NCI-H2081 treated with DMSO at 0.1 percent for 48 hours (cell line): ENCODE measurements at regions not wholly inside any gene's neighbourhood (a gene's known extent, or its start where the extent isn't known, plus 50 kb on each side); places are given as distances from the start of the nearest gene placed in this dataset.
"Not testable (repeated sequence)": the region's sequence is repeated elsewhere in the genome, so short reads cannot be mapped to it uniquely, and the experiment has no call there.

Experiments used
- DNase-seq: peaks from one replicate; lab custom pipeline; 2025; lab: John Stamatoyannopoulos, UW

DNA sequence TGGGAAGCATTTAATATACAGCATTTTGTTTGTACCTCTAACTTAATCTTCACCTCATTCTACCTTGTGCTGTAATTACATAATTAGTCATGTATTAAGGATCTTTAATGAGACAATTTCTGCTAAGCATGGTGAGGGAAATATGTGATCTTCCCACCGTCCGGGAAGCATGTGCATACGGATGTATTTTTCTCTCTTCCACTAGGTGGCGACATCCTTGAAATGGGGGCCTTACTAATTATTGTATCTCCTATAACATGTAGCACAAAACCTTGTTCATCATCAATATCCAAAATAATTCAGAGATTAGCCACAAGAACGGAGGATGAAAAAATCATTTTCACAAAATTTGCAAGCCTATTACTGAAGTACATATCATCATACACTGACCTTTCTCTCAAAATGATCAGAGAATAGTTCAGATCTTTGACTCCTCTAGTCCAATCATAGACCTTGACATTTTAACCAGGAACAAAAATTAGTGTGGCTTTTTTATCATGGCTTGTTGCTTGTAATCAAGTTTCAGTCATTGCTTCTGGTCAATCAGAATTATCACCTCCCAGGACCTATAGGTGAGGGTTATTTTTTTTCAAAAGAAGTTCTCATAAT lies 148.9 kb upstream of the GBE1 start:
- no peak for DNase-seq

DNA sequence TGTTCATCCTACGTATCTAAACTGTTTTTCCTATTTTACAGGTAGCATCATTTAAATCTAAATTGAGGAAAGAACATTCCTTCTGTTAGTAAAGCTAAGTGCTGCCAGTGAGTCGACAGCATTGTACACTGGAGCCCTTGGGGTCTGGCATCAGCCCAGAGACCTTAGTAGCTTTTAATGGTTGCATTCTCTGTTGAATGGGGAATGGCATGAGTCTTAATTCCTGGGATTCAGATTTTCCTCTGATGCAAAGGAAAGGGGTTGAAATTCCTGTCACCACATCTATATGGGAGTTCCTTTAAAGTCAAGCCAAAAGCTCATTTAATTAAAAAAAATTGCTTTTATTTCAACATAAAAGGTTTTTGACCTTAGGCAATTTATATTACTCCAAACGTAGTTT lies 148.4 kb upstream of the GBE1 start:
- DNase-seq: no peak

DNA sequence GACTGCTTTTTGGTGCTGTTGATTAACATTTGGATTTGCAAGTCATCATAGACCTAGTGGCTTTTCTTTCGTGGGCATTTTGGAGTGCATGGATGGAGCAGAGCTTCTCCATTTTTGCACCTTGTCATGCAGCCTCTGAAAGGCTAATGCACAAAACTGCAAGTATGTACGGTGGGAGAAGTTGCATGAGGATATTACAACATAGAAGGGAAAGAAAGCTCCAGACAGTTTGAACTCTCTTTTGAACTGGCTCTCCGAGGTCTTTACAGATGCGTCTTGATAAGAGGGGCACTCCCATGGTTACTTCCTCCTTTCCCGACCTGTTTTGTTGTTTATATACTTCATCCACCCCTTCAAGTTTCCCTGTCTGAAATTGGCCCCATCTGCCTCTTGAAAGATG lies 147.1 kb upstream of the GBE1 start:
- no peak for DNase-seq

DNA sequence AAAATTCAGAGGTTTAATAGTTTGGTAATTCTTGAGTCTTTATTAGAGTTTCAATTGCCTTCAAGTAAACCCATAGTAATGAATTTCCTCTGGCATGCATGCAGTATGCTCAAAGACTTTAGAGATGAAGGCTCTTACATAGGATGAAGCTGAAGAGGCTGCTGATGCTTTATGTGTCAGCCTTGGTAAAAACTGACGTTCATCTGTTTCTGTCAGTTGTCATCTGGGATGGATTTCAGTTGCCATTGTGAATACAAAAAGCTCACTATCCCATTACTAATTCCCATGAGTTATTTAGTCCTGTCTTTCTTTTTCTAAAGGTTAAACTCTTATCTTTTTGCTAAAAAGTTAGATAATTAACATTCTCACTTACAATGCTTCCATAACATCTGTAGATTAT lies 136.9 kb upstream of the GBE1 start:
- DNase-seq: no peak

DNA sequence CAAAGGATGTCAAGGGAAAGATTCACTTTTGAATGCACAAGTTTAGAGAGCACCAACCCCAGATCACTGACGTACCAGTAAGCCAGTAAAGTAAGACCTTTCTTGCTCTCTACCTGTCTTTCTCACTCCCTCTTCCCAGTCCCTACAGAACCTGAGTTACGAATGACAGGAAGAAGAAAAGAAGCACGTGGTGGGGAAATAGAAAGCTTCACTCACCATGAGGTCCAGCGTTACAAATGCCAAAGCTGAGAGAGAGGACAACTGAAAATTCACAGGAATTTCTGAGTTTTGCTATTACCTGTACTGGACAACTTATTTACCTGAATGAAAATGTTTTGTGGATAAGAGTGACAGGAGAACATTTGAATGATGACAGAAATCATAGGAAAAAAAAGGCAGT lies 133.2 kb upstream of the GBE1 start:
- DNase-seq: no peak

DNA sequence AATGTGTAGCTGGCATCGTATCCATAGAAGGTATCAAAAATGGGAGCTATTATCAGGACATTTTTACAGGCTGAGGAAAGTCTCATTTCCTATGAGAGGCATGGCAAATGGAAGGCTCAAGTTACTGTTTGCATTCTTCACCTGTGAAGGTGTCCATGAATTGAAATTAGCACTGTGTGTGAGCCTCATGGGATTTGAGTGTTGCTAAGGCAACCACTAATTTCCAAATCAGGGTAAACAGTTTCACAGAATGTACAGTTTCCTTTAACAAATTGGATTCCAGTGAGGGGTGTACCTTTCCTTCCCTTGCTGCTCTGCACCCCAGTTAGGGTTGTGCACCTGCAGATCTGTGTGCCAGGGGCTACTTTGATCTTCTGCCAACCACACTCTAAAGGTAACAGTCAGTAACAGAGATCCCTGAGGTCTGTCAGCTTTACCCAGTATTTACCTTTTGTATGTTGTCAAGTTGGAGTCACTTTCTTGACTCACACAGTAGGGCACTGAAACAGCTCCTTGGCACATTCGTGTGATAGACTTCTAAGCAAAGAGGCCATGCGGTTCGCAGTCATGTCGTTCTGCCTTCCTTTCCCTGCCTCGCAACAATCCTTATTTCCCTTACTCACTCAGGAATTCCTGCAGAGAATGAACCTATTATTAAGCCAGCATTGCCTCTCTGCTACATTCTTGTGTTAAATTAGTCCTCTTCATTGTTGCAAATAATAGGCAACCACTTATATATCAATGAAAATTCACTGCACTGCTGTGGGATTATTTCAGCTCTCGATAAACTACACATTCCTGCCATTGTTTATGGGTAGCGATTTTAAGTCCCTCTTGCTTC lies 129.8 kb upstream of the GBE1 start:
- peak; percentile 41 for DNase-seq

DNA sequence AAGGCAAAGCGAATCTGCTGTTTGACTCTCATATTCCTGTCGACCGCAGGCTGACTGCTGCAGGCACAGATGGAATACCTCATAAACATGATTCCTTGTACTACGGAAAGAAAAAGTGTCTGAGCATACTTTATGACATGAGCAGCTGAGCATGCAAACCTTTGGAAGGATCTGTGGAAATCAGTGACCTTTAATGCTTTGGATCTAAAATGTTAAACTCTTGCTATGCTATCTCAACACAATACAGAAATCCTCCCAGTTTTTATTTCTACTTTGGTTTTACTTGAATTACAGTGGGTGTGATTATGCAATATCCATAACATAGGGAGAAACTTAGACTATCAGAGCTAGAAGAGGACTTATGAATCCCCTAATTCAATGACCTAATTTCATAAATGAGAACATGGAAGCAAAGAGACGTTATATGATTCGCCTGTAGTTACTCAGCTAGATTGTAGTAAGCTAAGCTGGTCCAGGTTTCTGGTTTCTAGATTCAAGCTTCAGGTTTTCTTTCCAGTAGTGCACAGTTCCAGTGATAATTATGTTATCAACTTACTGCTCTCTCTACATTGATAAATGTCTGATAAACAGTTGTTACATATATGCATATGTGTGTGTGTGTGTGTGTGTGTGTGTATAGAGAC lies 127.6 kb upstream of the GBE1 start:
- no peak for DNase-seq

DNA sequence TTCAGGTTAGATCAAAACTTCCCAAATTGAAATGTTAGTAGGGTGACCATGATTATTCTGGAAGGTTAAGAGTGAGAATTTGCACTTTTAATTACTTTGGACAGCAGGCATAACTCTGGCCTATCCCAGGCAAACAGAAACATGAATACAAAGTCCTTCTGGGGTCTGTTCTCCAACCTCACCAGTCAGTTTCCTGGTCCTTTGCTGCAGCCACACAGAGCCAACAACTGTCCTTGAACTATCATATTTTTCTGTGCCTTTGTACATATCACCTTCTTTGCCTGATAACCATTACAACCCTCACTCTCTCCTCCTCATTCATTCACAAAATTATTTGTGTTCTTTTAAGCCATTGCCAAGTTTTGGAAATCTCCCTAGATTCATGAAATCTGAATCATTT lies 126.0 kb upstream of the GBE1 start:
- no peak for DNase-seq

DNA sequence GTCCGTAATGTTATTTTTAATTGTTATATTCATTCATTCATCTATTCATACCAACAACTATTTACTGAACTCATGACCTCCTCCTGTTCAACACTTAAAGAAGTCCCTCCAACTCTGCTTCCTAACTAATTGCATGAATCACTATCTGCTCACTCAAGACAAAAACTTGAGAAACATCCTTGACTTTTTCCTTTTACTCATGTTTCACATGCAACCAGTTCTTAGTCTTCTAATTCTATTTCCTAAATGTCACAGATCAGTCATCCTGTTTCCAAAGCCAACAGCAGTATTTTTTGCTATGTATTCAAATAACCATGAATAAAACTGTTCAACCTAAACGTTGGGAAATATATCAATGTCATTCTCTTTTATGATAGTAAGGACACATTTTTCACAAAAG lies 124.6 kb upstream of the GBE1 start:
- DNase-seq: no peak

DNA sequence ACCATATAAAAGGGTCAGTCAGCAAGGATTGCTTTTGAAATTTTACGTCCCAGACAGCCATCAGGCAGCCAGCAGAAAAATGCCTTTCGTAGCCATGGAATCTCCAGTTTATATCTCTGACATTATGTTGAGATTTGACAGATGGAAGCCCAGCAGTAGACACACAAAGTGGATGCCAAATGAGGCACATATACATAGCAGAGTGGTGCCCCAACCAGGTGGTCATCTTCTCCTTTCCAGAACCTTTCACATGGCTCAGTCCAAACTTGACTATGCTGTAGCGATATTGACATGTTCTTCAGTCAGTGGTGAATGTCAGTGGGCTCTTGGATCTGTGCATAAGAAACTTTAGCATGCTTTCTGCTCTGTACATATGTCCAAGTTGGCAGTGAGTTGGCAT lies 123.3 kb upstream of the GBE1 start:
- no peak for DNase-seq

DNA sequence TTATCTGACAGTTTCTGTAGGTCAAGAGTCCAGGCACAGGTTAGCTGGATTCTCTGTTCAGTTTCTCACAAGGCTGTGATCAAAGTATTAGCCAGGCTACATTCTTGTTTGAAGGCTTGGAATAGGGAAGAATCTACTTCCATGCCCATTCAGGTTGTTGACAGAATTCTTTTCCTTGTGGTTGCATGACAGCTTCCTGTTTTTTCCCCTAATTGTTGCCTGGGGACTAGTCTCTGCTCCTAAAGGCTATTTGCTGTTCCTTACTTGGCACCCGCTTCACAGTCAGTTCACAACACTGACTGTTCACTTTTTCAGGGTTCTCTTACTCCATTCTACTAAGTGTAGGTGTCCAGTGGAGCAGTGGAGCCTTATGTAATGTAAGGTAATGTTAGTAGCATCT lies 115.4 kb upstream of the GBE1 start:
- DNase-seq: no peak

DNA sequence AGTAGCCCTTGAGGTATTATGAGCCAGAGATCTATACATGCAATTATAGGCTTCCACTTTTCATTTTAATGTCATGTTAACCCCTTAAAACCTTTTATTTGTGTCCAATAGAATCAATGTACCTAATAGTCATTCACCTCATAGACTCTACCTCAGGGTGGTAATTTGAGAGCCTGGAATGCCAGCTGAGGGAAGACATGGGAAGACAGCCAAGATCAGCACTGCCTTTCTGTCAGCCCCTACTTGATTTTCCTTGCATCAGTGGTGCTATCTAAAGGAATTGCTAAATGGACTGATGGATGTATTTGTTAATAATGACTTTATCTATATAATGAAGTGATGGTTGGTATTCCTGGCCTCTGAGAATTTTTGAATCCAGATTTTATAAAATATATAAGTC lies 113.3 kb upstream of the GBE1 start:
- DNase-seq: no peak

DNA sequence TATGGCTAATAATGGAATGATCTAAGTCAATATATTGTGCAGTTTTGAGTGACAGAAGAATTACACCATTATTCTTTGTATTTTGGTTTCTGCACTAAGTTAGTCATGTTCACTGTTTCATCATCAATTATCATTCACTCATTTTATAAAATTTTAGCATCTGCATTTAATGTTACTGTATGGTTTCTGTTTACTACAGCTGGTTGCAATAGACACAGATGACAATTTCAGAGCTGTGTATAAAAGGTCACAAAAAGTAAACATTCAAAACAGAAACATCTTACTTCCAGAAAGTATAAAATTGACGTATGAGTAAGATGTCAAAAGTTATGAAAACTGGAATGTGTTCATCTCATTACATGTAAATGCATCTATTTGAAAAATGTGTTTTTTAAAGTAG lies 111.1 kb upstream of the GBE1 start:
- DNase-seq: no peak

DNA sequence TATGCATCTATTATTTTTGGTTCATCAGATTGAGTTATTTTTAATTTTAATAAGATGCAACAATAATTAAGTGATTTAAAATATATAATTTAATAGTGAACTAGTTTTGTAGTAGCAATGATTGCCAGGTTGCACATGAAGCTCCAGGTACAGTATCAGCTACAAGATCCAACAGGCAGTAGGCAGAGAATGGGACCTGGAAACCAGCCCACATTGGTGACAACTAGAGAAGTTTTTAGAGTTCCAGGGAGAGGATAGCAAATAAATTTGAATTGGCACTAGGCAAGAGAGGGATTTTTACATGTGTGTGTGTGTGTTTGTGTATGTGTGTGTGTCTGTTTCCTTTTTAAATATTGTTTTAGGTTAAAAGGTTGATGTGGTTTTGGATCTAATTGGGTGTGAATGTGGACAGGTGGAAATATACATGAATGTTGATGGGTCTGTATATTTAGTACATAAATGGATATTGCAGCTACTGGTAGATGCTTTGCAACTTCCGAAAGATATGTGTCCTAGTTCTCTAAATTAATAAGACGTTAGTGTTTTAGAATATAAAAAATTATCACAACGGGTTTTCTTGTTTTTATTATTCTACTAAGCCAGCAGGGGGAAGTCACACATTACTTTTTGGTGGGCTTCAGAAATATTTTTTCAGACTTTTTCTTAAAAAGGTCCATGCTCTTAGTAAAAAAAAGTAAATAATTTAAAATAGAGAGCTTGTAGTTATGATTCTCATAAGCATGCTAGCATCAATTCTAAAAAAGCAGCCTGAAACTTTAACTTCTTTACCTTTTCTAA lies 110.1 kb upstream of the GBE1 start:
- no peak for DNase-seq

DNA sequence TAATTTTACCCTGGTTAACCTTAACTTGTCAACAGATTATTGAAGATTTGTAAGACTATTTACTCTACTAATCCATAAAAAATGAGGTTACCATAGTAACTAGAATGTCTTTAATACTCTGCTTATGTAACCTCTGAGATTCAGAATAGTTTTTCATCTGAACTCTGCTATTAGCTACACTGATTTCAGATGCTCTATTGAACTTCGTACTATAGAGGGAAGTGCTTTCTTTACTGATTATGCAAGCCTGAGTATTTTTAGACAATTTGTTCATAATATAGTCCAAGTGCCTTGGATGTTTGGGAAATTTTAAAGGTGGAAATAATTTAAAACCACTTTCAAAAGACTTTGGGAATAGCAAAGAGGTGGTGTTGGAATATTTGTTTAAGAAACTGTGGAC lies 107.9 kb upstream of the GBE1 start:
- no peak for DNase-seq

DNA sequence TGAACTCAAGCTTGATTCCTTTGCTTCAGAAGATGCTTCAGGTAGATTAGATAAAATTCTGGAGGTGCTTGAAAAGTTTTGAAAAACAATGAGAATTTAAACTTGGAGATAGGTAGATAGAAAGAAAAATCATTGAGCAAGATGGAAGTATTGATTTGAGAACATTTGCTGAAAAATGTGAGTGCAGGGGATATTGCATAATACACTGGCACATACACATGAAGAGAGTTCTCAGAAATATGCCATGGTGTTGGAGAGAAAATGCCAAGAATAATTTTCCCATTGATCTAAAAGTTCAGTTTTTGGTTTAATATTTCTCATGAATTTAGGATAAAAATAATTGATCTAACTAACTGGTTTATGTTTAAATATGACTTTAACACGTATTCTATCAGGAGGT lies 107.2 kb upstream of the GBE1 start:
- DNase-seq: no peak

DNA sequence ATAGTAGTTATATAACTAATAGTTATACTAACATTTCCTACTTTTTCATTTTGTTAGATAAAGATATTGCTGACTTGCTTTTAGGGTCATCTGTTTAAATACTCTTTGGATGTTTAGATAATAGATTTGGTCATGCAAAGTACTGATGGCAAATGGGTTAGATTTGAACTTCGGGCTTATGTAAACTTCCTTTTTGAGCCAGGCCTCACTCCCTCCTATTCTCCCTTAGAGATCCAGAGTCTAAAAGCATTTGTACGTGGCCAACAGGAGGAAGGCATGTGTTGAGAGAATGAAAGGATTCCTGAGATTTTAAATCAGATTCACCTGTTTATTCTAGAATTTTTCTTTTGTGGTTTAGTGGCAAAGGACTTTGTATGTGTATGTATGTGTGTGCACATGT lies 106.4 kb upstream of the GBE1 start:
- no peak for DNase-seq

DNA sequence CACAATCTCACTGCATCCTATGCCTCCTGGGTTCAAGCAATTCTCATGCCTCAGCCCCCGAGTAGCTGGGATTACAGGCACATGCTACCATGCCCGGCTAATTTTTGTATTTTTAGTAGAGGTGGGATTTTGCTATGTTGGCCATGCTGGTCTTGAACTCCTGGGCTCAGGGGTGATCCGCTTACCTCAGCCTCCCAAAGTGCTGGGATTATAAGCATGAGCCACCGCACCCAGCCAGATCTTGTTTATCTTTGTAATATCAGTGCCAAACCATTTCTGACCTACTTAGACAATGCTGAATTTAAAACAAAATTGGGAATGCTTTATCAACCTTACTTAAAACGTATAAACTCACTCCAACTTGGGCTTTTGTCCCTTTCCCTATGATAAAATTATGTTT lies 103.7 kb upstream of the GBE1 start:
- DNase-seq: not testable (repeated sequence)

DNA sequence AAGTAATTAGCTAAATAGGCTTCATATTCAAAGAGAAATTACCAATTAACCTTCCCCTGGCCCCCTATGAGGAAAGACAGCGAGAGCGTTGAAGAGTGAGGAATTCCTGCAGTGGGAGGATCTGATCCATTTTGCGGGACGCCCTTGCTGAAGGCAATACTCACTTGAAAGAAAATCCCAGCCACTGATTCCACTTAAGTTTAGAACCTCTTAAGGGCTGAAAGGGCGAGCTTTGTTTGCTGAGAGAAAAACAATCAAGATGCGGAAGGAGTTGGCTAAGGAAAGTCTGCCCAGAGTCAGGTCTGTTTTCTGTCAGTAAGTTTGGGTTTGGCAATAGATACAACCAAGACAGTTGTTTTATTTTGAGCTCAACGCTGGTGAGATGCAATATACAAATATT lies 102.8 kb upstream of the GBE1 start:
- no peak for DNase-seq

DNA sequence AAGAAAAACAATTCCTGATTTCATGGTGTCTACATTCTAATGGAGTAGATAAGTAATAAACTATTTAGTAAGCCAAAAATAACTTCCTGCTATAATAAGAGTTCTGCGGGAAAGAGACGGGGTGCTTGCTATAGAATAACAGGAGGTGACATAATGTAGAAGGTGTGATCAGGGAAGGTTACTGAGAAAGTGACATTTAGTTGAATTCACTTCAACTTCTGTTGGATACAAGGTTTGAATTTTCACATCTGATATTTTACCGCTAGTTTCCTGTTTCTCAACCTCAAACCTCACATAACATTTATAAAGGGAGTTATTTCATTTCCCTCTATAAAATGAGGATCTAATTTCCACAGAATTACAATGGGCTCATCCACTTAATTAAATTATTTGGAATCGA lies 102.3 kb upstream of the GBE1 start:
- no peak for DNase-seq

DNA sequence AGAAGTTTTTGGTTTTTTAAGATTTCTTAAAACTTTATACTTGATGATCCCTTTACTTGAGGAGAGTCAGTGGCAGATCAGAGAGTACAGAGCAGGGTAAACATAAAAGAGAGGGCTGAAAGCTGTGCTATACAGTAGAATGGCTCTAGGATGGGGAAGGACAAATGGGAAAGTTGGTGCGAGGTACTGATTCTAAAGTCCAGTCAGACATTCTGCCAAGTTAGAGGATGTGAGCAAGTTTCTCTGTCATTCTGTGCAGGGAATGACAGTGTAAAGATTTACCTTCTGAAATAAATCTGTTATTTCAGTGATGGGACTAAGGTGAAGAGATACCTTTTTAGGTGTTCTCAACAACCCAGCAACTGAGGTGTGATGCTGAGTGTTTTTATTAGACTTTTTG lies 100.1 kb upstream of the GBE1 start:
- no peak for DNase-seq

DNA sequence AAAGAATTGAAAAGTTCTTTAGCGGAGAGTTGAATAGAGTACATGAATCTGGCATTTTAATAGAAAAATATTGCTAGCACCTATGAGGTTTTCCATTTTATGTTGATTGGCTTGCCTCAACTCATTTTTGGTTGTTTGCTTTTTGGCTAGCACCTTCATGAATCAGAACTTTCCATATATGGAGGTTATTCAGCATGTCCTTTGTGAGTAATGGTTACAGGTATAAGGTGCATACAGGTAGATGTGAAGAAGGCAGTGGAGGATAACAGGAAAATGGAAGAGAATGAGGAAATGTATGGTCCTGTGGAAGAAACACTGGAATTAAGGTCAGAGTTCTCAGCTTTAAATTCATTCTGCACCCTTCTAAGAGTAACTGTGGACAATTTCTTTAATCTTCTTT lies 98.1 kb upstream of the GBE1 start:
- DNase-seq: no peak

DNA sequence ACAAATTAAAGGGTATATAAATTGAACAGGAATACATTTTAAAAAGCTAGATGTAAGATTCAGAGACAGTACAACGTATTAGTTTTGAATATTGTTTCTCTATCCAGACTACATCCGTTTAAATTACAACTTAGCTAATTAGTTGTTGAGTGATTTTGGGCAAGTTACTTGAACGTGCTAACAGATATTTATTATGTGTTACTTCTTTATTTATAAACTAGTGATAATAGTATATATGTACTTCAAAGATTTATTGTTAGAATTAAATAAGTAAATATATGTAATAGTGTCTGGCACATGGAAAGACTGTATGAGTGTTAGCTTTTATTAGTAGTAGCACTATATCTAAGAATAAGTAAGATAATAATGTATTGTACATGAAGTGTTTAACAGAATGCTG lies 92.0 kb upstream of the GBE1 start:
- DNase-seq: no peak
